Globus pallidus (tissue), 1 donor: ENCODE measurements at regions not wholly inside any gene's neighbourhood (a gene's known extent, or its start where the extent isn't known, plus 50 kb on each side); places are given as distances from the start of the nearest gene placed in this dataset.
"Not testable (repeated sequence)": the region's sequence is repeated elsewhere in the genome, so short reads cannot be mapped to it uniquely, and the experiment has no call there.

ENCODE experiments used
- DNase-seq: peaks from one replicate; pipeline ENCODE4 v3.0.0-alpha.2; 2015; ENCODE audit warnings: low spot score

- DNase-seq = no peak
Measured at GRCh38 chr9:3773362-3774060, 247.7 kb upstream of the RFX3 start.

- no peak for DNase-seq
Measured at GRCh38 chr9:3769646-3770045, 243.8 kb upstream of the RFX3 start.

- DNase-seq = no peak
Measured at GRCh38 chr9:3768712-3769457, 243.1 kb upstream of the RFX3 start.

- no peak for DNase-seq
Measured at GRCh38 chr9:3768286-3768685, 242.5 kb upstream of the RFX3 start.

GRCh38 chr9:3762076-3762475, 236.3 kb upstream of the RFX3 start:
- no peak for DNase-seq

- no peak for DNase-seq
Measured at GRCh38 chr9:3760031-3760430, 234.2 kb upstream of the RFX3 start.

- DNase-seq = no peak
Measured at GRCh38 chr9:3758816-3759576, 233.2 kb upstream of the RFX3 start.

GRCh38 chr9:3756071-3756470, 230.3 kb upstream of the RFX3 start:
- no peak for DNase-seq

- peak; percentile 37 for DNase-seq
Measured at GRCh38 chr9:3751125-3751758, 225.4 kb upstream of the RFX3 start.

- DNase-seq = no peak
Measured at GRCh38 chr9:3750321-3750720, 224.5 kb upstream of the RFX3 start.

GRCh38 chr9:3746296-3747275, 220.8 kb upstream of the RFX3 start:
- DNase-seq = no peak

- DNase-seq = no peak
Measured at GRCh38 chr9:3743901-3744413, 218.2 kb upstream of the RFX3 start.

GRCh38 chr9:3742586-3742985, 216.8 kb upstream of the RFX3 start:
- no peak for DNase-seq

- no peak for DNase-seq
Measured at GRCh38 chr9:3741729-3742128, 215.9 kb upstream of the RFX3 start.

GRCh38 chr9:3740690-3741419, 215.1 kb upstream of the RFX3 start:
- no peak for DNase-seq

- DNase-seq = no peak
Measured at GRCh38 chr9:3736161-3736560, 210.4 kb upstream of the RFX3 start.

- DNase-seq = no peak
Measured at GRCh38 chr9:3735251-3735650, 209.4 kb upstream of the RFX3 start.

- not testable (repeated sequence) for DNase-seq
Measured at GRCh38 chr9:3733527-3734262, 207.9 kb upstream of the RFX3 start.

GRCh38 chr9:3733039-3733408, 207.2 kb upstream of the RFX3 start:
- no peak for DNase-seq
